SK-MEL-5 (cell line): ENCODE measurements at regions not wholly inside any gene's neighbourhood (a gene's known extent, or its start where the extent isn't known, plus 50 kb on each side); places are given as distances from the start of the nearest gene placed in this dataset.
"Not testable (repeated sequence)": the region's sequence is repeated elsewhere in the genome, so short reads cannot be mapped to it uniquely, and the experiment has no call there.

Experiments
- DNase-seq: peaks from one replicate; pipeline ENCODE4 v3.0.0-alpha.2; 2016; ENCODE audit warnings: low read depth, low spot score
- in situ Hi-C: cut with HindIII; loops from 2 replicates; pipeline ENCODE4 v1.10.0; 2016; ENCODE audit warnings: low sequenced_read_pairs, high pct_unique_total_duplicates, low pct_unique_long_range_greater_than_20kb

- no peak for DNase-seq
- in situ Hi-C loops = no loop called here
These were observed 140.1 kb upstream of the PALM2AKAP2 start for GRCh38 chr9:109639674-109640579.

- no peak for DNase-seq
- in situ Hi-C loops = no loop called here
These were observed 139.2 kb upstream of the PALM2AKAP2 start for GRCh38 chr9:109640580-109641371.

GRCh38 chr9:109641372-109641659, 138.7 kb upstream of the PALM2AKAP2 start:
- in situ Hi-C loops = no loop called here
- DNase-seq = no peak

- no peak for DNase-seq
- in situ Hi-C loops = loop anchor here (25.0 kb wide), 1 partner anchor 135 kb away; the partner anchor contains the start of gene PALM2AKAP2
These were observed 127.9 kb upstream of the PALM2AKAP2 start for GRCh38 chr9:109652112-109652511.

- DNase-seq = peak; percentile 56
These were observed 127.0 kb upstream of the PALM2AKAP2 start for GRCh38 chr9:109652971-109653370.

GRCh38 chr9:109653470-109653869, 126.5 kb upstream of the PALM2AKAP2 start:
- in situ Hi-C loops = loop anchor here (25.0 kb wide), 1 partner anchor 134 kb away; the partner anchor contains the start of gene PALM2AKAP2
- DNase-seq = no peak

More at GRCh38 chr9:109652971-109653370, 127.0 kb upstream of the PALM2AKAP2 start:
- in situ Hi-C loops = loop anchor here (25.0 kb wide), 1 partner anchor 134 kb away; the partner anchor contains the start of gene PALM2AKAP2

- DNase-seq = not testable (repeated sequence)
- in situ Hi-C loops = loop anchor here (25.0 kb wide), 1 partner anchor 123 kb away; the partner anchor contains the start of gene PALM2AKAP2
These were observed 116.0 kb upstream of the PALM2AKAP2 start for GRCh38 chr9:109663978-109664377.

- in situ Hi-C loops = loop anchor here (25.0 kb wide), 1 partner anchor 122 kb away; the partner anchor contains the start of gene PALM2AKAP2
- DNase-seq = not testable (repeated sequence)
These were observed 114.3 kb upstream of the PALM2AKAP2 start for GRCh38 chr9:109665736-109666135.

GRCh38 chr9:109681301-109681700, 98.7 kb upstream of the PALM2AKAP2 start:
- in situ Hi-C loops = no loop called here
- DNase-seq = no peak

GRCh38 chr9:109682227-109682626, 97.8 kb upstream of the PALM2AKAP2 start:
- no peak for DNase-seq
- in situ Hi-C loops = no loop called here

- in situ Hi-C loops = no loop called here
- no peak for DNase-seq
These were observed 96.5 kb upstream of the PALM2AKAP2 start for GRCh38 chr9:109683521-109683920.

GRCh38 chr9:109689701-109690100, 90.3 kb upstream of the PALM2AKAP2 start:
- in situ Hi-C loops = no loop called here

GRCh38 chr9:109699019-109699418, 81.0 kb upstream of the PALM2AKAP2 start:
- in situ Hi-C loops = no loop called here
- DNase-seq = no peak

More at GRCh38 chr9:109689701-109690100, 90.3 kb upstream of the PALM2AKAP2 start:
- no peak for DNase-seq

GRCh38 chr9:109704546-109704945, 75.5 kb upstream of the PALM2AKAP2 start:
- DNase-seq = no peak
- in situ Hi-C loops = no loop called here

GRCh38 chr9:109705515-109705914, 74.5 kb upstream of the PALM2AKAP2 start:
- DNase-seq = peak; percentile 74
- in situ Hi-C loops = no loop called here

- in situ Hi-C loops = no loop called here
- DNase-seq = no peak
These were observed 72.6 kb upstream of the PALM2AKAP2 start for GRCh38 chr9:109707355-109707754.

- DNase-seq = no peak
- in situ Hi-C loops = no loop called here
These were observed 71.5 kb upstream of the PALM2AKAP2 start for GRCh38 chr9:109708451-109708945.

- DNase-seq = no peak
- in situ Hi-C loops = no loop called here
These were observed 70.1 kb upstream of the PALM2AKAP2 start for GRCh38 chr9:109709866-109710265.
